OCI-LY1 (cell line): ENCODE measurements at regions not wholly inside any gene's neighbourhood (a gene's known extent, or its start where the extent isn't known, plus 50 kb on each side); places are given as distances from the start of the nearest gene placed in this dataset.

Source experiments
- H2AFZ ChIP-seq: fragments of 200-600 bp; sonication (generic), shearing (Covaris generic); 2 replicates; pipeline ENCODE4 v1.6.0; 2014; ENCODE audit warnings: antibody characterized with exemption, mild to moderate bottlenecking, low read length
- H3F3A ChIP-seq: fragments of 200-600 bp; sonication (generic), shearing (Covaris generic); 2 replicates; pipeline ENCODE4 v1.6.0; 2014; ENCODE audit warnings: mild to moderate bottlenecking, antibody characterized with exemption, low read length, moderate library complexity; ENCODE audit not compliant: insufficient read depth
- H3K27ac ChIP-seq: fragments of 200-600 bp; sonication (generic); 2 replicates; pipeline ENCODE4 v1.5.1; 2014; ENCODE audit warnings: low read length, mixed run types, mild to moderate bottlenecking, low read depth; ENCODE audit not compliant: poor library complexity, severe bottlenecking
- H3K27me3 ChIP-seq: fragments of 200-600 bp; sonication (generic); 2 replicates; pipeline ENCODE4 v1.6.0; 2014; ENCODE audit warnings: antibody characterized with exemption, mild to moderate bottlenecking, low read length, moderate library complexity; ENCODE audit not compliant: insufficient read depth
- H3K36me3 ChIP-seq: fragments of 200-600 bp; sonication (generic); 2 replicates; pipeline ENCODE4 v1.6.1; 2014; ENCODE audit warnings: mild to moderate bottlenecking, antibody characterized with exemption, low read length, moderate library complexity, mixed read lengths; ENCODE audit not compliant: insufficient read depth
- H3K4me1 ChIP-seq: fragments of 200-600 bp; sonication (generic); 2 replicates; pipeline ENCODE4 v1.5.1; 2014; ENCODE audit warnings: mild to moderate bottlenecking, low read length, moderate library complexity; ENCODE audit not compliant: insufficient read depth, severe bottlenecking
- H3K4me2 ChIP-seq: fragments of 200-600 bp; sonication (generic), shearing (Covaris generic); 2 replicates; pipeline ENCODE4 v1.6.1; 2014; ENCODE audit warnings: low read length
- H3K4me3 ChIP-seq: fragments of 200-600 bp; sonication (generic); 2 replicates; pipeline ENCODE4 v1.5.1; 2014; ENCODE audit warnings: low read length, low read depth, mild to moderate bottlenecking, mixed read lengths; ENCODE audit not compliant: poor library complexity, severe bottlenecking
- H3K79me2 ChIP-seq: fragments of 200-600 bp; shearing (Covaris generic); 2 replicates; pipeline ENCODE4 v1.6.1; 2016; ENCODE audit warnings: mixed run types, low read length, mixed read lengths; ENCODE audit not compliant: insufficient read depth
- H3K9ac ChIP-seq: fragments of 200-600 bp; sonication (generic), shearing (Covaris generic); 2 replicates; pipeline ENCODE4 v1.6.1; 2014; ENCODE audit warnings: mild to moderate bottlenecking, low read length, mixed read lengths
- H3K9me2 ChIP-seq: fragments of 200-600 bp; sonication (generic), shearing (Covaris generic); 2 replicates; pipeline ENCODE4 v1.6.1; 2014; ENCODE audit warnings: low read depth, mild to moderate bottlenecking, low read length, mixed read lengths
- H3K9me3 ChIP-seq: fragments of 200-600 bp; shearing (Covaris generic); 2 replicates; pipeline ENCODE4 v1.6.1; 2014; ENCODE audit warnings: low read length, mixed read lengths
- H4K20me1 ChIP-seq: fragments of 200-600 bp; sonication (generic), shearing (Covaris generic); 2 replicates; pipeline ENCODE4 v1.6.0; 2016; ENCODE audit warnings: mild to moderate bottlenecking, low read length; ENCODE audit not compliant: insufficient read depth
- CTCF ChIP-seq: fragments of 200-600 bp; sonication (generic), shearing (Covaris generic); IDR thresholded peaks from 2 replicates; pipeline ENCODE4 v1.5.1; 2017; ENCODE audit warnings: mild to moderate bottlenecking, antibody characterized with exemption, low read length, moderate library complexity, mixed read lengths
- EZH2 ChIP-seq: fragments of 200-600 bp; sonication (generic), shearing (Covaris generic); IDR thresholded peaks from 2 replicates; pipeline ENCODE4 v1.8.0; 2017; ENCODE audit warnings: borderline replicate concordance, mixed run types, mild to moderate bottlenecking, antibody characterized with exemption, low read length, moderate library complexity, mixed read lengths

- H3K79me2 ChIP-seq, result no peaks in the 10 kb centered on the region
- no peaks in the 10 kb centered on the region for H3K4me1 ChIP-seq
- no peak overlapping the region for H2AFZ ChIP-seq
- no peak overlapping the region for H3K4me3 ChIP-seq
- no peaks in the 10 kb centered on the region for H3K36me3 ChIP-seq
- H3K27me3 ChIP-seq, result no peaks in the 10 kb centered on the region
- no peaks in the 10 kb centered on the region for H3F3A ChIP-seq
- H3K9me3 ChIP-seq, result no peaks in the 10 kb centered on the region
- H3K9ac ChIP-seq, result no peak overlapping the region
- H3K4me2 ChIP-seq, result no peak overlapping the region
- H4K20me1 ChIP-seq, result no peaks in the 10 kb centered on the region
- no peak overlapping the region for H3K27ac ChIP-seq
- TF ChIP-seq EZH2 (no peak), CTCF (no peak)
- no peaks in the 10 kb centered on the region for H3K9me2 ChIP-seq
These were observed 799.6 kb downstream of the KCNJ3 start for GRCh38 chr2:155498106-155498505.

- H3K9me3 ChIP-seq, result no peaks in the 10 kb centered on the region
- H3K4me2 ChIP-seq, result no peak overlapping the region
- no peaks in the 10 kb centered on the region for H3F3A ChIP-seq
- no peaks in the 10 kb centered on the region for H4K20me1 ChIP-seq
- H3K27ac ChIP-seq, result no peak overlapping the region
- TF ChIP-seq CTCF (no peak), EZH2 (no peak)
- H3K4me3 ChIP-seq, result no peak overlapping the region
- H3K36me3 ChIP-seq, result no peaks in the 10 kb centered on the region
- H3K79me2 ChIP-seq, result no peaks in the 10 kb centered on the region
- no peak overlapping the region for H3K9ac ChIP-seq
- H2AFZ ChIP-seq, result no peak overlapping the region
- H3K27me3 ChIP-seq, result no peaks in the 10 kb centered on the region
- no peaks in the 10 kb centered on the region for H3K4me1 ChIP-seq
- no peaks in the 10 kb centered on the region for H3K9me2 ChIP-seq
These were observed 796.2 kb downstream of the KCNJ3 start for GRCh38 chr2:155494744-155495143.

- H3K4me2 ChIP-seq, result no peak overlapping the region
- no peak overlapping the region for H2AFZ ChIP-seq
- TF ChIP-seq CTCF (no peak), EZH2 (no peak)
- H3K27me3 ChIP-seq, result no peaks in the 10 kb centered on the region
- no peaks in the 10 kb centered on the region for H3K9me2 ChIP-seq
- no peak overlapping the region for H3K9ac ChIP-seq
- no peaks in the 10 kb centered on the region for H4K20me1 ChIP-seq
- no peak overlapping the region for H3K27ac ChIP-seq
- no peaks in the 10 kb centered on the region for H3K79me2 ChIP-seq
- no peaks in the 10 kb centered on the region for H3K36me3 ChIP-seq
- H3K4me3 ChIP-seq, result no peak overlapping the region
- no peaks in the 10 kb centered on the region for H3K4me1 ChIP-seq
- H3F3A ChIP-seq, result no peaks in the 10 kb centered on the region
- no peaks in the 10 kb centered on the region for H3K9me3 ChIP-seq
These were observed 786.8 kb downstream of the KCNJ3 start for GRCh38 chr2:155485141-155485842.
